IMR-90 (cell line): ENCODE measurements at regions not wholly inside any gene's neighbourhood (a gene's known extent, or its start where the extent isn't known, plus 50 kb on each side); places are given as distances from the start of the nearest gene placed in this dataset.

ENCODE experiments used
- ATAC-seq: fragments of 200-7000 bp; cut with Tn5 transposase; 2 replicates; pipeline ENCODE4 v1.9.1; 2020; ENCODE audit warnings: low read depth, mild to moderate bottlenecking, moderate library complexity
- BruUV-seq: library from RNA; stranded (reverse); fragments of 400-500 nt; replicated peaks from 2 replicates; lab custom pipeline; 2021; lab: Mats Ljungman, UMichigan
- CTCF ChIA-PET: fragments of 300-600 bp; formaldehyde crosslinking; extraction: SDS; loops from one replicate; lab custom pipeline; 2021; ENCODE audit warnings: antibody characterized with exemption; lab: Yijun Ruan, JAX
- POLR2A ChIA-PET: fragments of 300-600 bp; sonication (Branson Sonifier 250); formaldehyde crosslinking; loops from one replicate; lab custom pipeline; 2022; ENCODE audit warnings: antibody characterized with exemption; ENCODE audit not compliant: unreplicated experiment; lab: Charles Lee
- DNase-seq: peaks from one replicate; pipeline ENCODE4 v3.0.0; 2013
- H2AFZ ChIP-seq: replicated peaks from 2 replicates; pipeline ENCODE3; 2013; ENCODE audit warnings: low read length, mild to moderate bottlenecking; ENCODE audit not compliant: poor library complexity
- H2AK5ac ChIP-seq: 2 replicates; pipeline ENCODE4 v1.6.1; 2013; ENCODE audit warnings: low read depth, low read length, inconsistent platforms
- H2AK9ac ChIP-seq: replicated peaks from 2 replicates; pipeline ENCODE3; 2013; ENCODE audit warnings: mild to moderate bottlenecking, low read depth, low read length, moderate library complexity; ENCODE audit not compliant: poor library complexity
- H2BK120ac ChIP-seq: 2 replicates; pipeline ENCODE4 v1.6.1; 2013; ENCODE audit warnings: low read depth, low read length, inconsistent platforms
- H2BK15ac ChIP-seq: 3 replicates; pipeline ENCODE4 v1.6.1; 2013; ENCODE audit warnings: low read depth, low read length, inconsistent platforms
- H2BK20ac ChIP-seq: 2 replicates; pipeline ENCODE4 v1.6.1; 2013; ENCODE audit warnings: low read depth, mild to moderate bottlenecking, inconsistent platforms, low read length, moderate library complexity
- H2BK5ac ChIP-seq: 2 replicates; pipeline ENCODE4 v1.6.1; 2013; ENCODE audit warnings: mild to moderate bottlenecking, low read depth, low read length, inconsistent platforms; ENCODE audit not compliant: poor library complexity, severe bottlenecking
- H3K14ac ChIP-seq: replicated peaks from 2 replicates; pipeline ENCODE4 v1.6.1; 2013; ENCODE audit warnings: low read depth, low read length, inconsistent platforms
- H3K18ac ChIP-seq: 2 replicates; pipeline ENCODE4 v1.6.1; 2013; ENCODE audit warnings: low read depth, low read length, control low read depth
- H3K23ac ChIP-seq: 2 replicates; pipeline ENCODE4 v1.6.1; 2013; ENCODE audit warnings: low read depth, low read length, inconsistent platforms
- H3K27ac ChIP-seq: 2 replicates; pipeline ENCODE4 v1.5.1; 2013; ENCODE audit warnings: mild to moderate bottlenecking, control low read depth, low read length; ENCODE audit not compliant: insufficient read depth
- H3K27me3 ChIP-seq: 2 replicates; pipeline ENCODE4 v1.6.1; 2013; ENCODE audit warnings: low read length; ENCODE audit not compliant: control insufficient read depth, insufficient read depth
- H3K36me3 ChIP-seq: 2 replicates; pipeline ENCODE4 v1.6.1; 2013; ENCODE audit warnings: low read length, mixed read lengths; ENCODE audit not compliant: control insufficient read depth, insufficient read depth
- H3K4ac ChIP-seq: 2 replicates; pipeline ENCODE4 v1.6.1; 2013; ENCODE audit warnings: low read depth, low read length, inconsistent platforms
- H3K4me1 ChIP-seq: 2 replicates; pipeline ENCODE4 v1.6.1; 2013; ENCODE audit warnings: low read length, mixed read lengths; ENCODE audit not compliant: control insufficient read depth, insufficient read depth
- H3K4me2 ChIP-seq: 2 replicates; pipeline ENCODE4 v1.6.1; 2013; ENCODE audit warnings: low read depth, mild to moderate bottlenecking, control low read depth, low read length, moderate library complexity
- H3K4me3 ChIP-seq: 2 replicates; pipeline ENCODE4 v1.5.1; 2013; ENCODE audit warnings: low read depth, mild to moderate bottlenecking, control low read depth, low read length, moderate library complexity; ENCODE audit not compliant: insufficient read depth
- H3K56ac ChIP-seq: 2 replicates; pipeline ENCODE4 v1.6.1; 2013; ENCODE audit warnings: low read length, inconsistent platforms; ENCODE audit not compliant: insufficient read depth; ENCODE audit errors: extremely low read depth
- H3K79me1 ChIP-seq, 2 experiments: 2 replicates each; pipeline ENCODE4 v1.6.1; 2013; ENCODE audit warnings: low read length in 2 of 2, inconsistent platforms in 1 of 2, low read depth in 1 of 2
- H3K9ac ChIP-seq: 2 replicates; pipeline ENCODE4 v1.6.1; 2013; ENCODE audit warnings: low read depth, low read length, control low read depth
- H3K9me1 ChIP-seq: 2 replicates; pipeline ENCODE4 v1.6.1; 2013; ENCODE audit warnings: low read length, inconsistent platforms; ENCODE audit not compliant: insufficient read depth
- H3K9me3 ChIP-seq: 2 replicates; pipeline ENCODE4 v1.6.1; 2013; ENCODE audit warnings: low read length; ENCODE audit not compliant: control insufficient read depth, insufficient read depth
- H4K20me1 ChIP-seq: 2 replicates; pipeline ENCODE4 v1.6.1; 2013; ENCODE audit warnings: low read length, inconsistent platforms; ENCODE audit not compliant: insufficient read depth
- H4K5ac ChIP-seq: 2 replicates; pipeline ENCODE4 v1.6.1; 2013; ENCODE audit warnings: mild to moderate bottlenecking, low read depth, low read length, control low read depth
- H4K8ac ChIP-seq, 2 experiments: 2 replicates each; pipeline ENCODE4 v1.6.1; 2013; ENCODE audit warnings: low read depth in 2 of 2, low read length in 2 of 2, control low read depth in 1 of 2, inconsistent platforms in 1 of 2
- H4K91ac ChIP-seq: 2 replicates; pipeline ENCODE4 v1.6.1; 2013; ENCODE audit warnings: low read depth, low read length, inconsistent platforms; ENCODE audit not compliant: insufficient read depth
- BHLHE40 ChIP-seq: fragments of 150-350 bp; IDR thresholded peaks from 2 replicates; pipeline ENCODE4 v1.6.1; 2016; ENCODE audit warnings: mild to moderate bottlenecking, low read depth, low read length
- CEBPB ChIP-seq: IDR thresholded peaks from 2 replicates; pipeline ENCODE4 v1.6.1; 2012; ENCODE audit warnings: low read depth, low read length, improper control_type of control experiment
- CHD1 ChIP-seq: IDR thresholded peaks from 2 replicates; pipeline ENCODE4 v1.6.1; 2012; ENCODE audit warnings: low read depth, low read length, improper control_type of control experiment
- FOS ChIP-seq: fragments of 150-350 bp; IDR thresholded peaks from 2 replicates; pipeline ENCODE4 v1.6.1; 2016; ENCODE audit warnings: low read depth, low read length
- MAFK ChIP-seq: IDR thresholded peaks from 2 replicates; pipeline ENCODE4 v1.6.1; 2012; ENCODE audit warnings: low read depth, low read length, improper control_type of control experiment
- MAZ ChIP-seq: IDR thresholded peaks from 2 replicates; pipeline ENCODE4 v1.6.1; 2012; ENCODE audit warnings: low read depth, mild to moderate bottlenecking, low read length, improper control_type of control experiment, moderate library complexity, borderline replicate concordance
- MXI1 ChIP-seq: IDR thresholded peaks from 2 replicates; pipeline ENCODE4 v1.6.1; 2012; ENCODE audit warnings: low read depth, mild to moderate bottlenecking, low read length, moderate library complexity, borderline replicate concordance
- NFE2L2 ChIP-seq: fragments of 150-350 bp; IDR thresholded peaks from 2 replicates; pipeline ENCODE4 v1.6.1; 2016; ENCODE audit warnings: low read depth, mild to moderate bottlenecking, low read length
- POLR2A ChIP-seq: IDR thresholded peaks from 2 replicates; pipeline ENCODE4 v1.6.1; 2012; ENCODE audit warnings: mild to moderate bottlenecking, low read depth, low read length
- RAD21 ChIP-seq: IDR thresholded peaks from 2 replicates; pipeline ENCODE4 v1.6.1; 2012; ENCODE audit warnings: low read length, improper control_type of control experiment
- RCOR1 ChIP-seq: IDR thresholded peaks from 2 replicates; pipeline ENCODE4 v1.6.1; 2012; ENCODE audit warnings: mild to moderate bottlenecking, low read length, improper control_type of control experiment; ENCODE audit not compliant: insufficient replicate concordance
- RFX5 ChIP-seq: IDR thresholded peaks from 2 replicates; pipeline ENCODE4 v1.8.0; 2012; ENCODE audit warnings: low read depth, mild to moderate bottlenecking, low read length, moderate library complexity
- SMC3 ChIP-seq: fragments of 150-350 bp; IDR thresholded peaks from 2 replicates; pipeline ENCODE4 v1.6.1; 2016; ENCODE audit warnings: low read depth, mild to moderate bottlenecking, antibody characterized with exemption, low read length, moderate library complexity
- WGBS, 2 experiments: methylation state at CpG; one replicate each; pipeline versions ENCODE4 v1.1.5 to v1.1.7; 2013; ENCODE audit warnings: missing lambda C conversion rate in 2 of 2; ENCODE audit not compliant: insufficient read length in 1 of 2; ENCODE audit errors: extremely low coverage in 2 of 2; 5-methylcytosine and 5-hydroxymethylcytosine counted together
- dilution Hi-C: fragments of 300-500 bp; cut with HindIII; formaldehyde crosslinking; loops from one replicate; pipeline ENCODE4 v1.14.3; 2018; ENCODE audit warnings: low sequenced_read_pairs; ENCODE audit not compliant: unreplicated experiment
- in situ Hi-C: fragments of 300-500 bp; cut with MboI; formaldehyde crosslinking; loops from 3 replicates; pipeline ENCODE4 v1.14.3; 2019; ENCODE audit warnings: low sequenced_read_pairs, inconsistent platforms, mixed read lengths
- intact Hi-C: fragments of 100-400 bp; cut with micrococcal nuclease; formaldehyde crosslinking; loops from 2 replicates; pipeline ENCODE4 v1.10.0; 2022
- TF ChIP-seq, protein P1 (sequence below): conservative IDR thresholded peaks from 2 replicates; pipeline ENCODE4 v1.5.1; 2012; ENCODE audit warnings: mild to moderate bottlenecking, low read depth, low read length, improper control_type of control experiment
- TF ChIP-seq, protein P2 (sequence below): fragments of 150-350 bp; IDR thresholded peaks from 2 replicates; pipeline ENCODE4 v1.6.1; 2017; ENCODE audit warnings: mild to moderate bottlenecking, antibody characterized with exemption, low read length, low read depth
- TF ChIP-seq, protein P3 (sequence below): fragments of 150-350 bp; IDR thresholded peaks from 2 replicates; pipeline ENCODE4 v1.6.1; 2016; ENCODE audit warnings: low read depth, mild to moderate bottlenecking, low read length, moderate library complexity, borderline replicate concordance

DNA sequence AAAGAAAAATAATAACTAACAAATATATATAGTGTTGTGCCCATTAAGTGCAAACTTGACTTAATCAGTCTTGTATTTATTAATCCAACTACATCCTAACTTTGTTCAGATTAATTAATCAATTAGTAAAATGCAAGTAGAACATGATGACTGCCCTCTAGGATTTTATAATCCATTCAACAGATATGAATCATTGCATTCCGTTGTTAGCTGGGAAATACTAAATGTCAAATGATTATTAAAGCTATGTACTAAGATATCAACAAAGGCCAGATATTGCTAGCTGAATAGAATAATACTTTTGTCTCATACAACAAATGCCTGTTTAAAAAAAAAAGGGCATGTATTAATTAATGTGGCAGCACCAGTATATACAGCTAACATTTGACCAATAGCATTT, 1366.3 kb downstream of the STIM2 start:
- CTCF ChIA-PET: no interaction called here
- Histone ChIP-seq H2BK15ac (no peak overlapping the region), H3K9ac (no peak overlapping the region), H3K27ac (no peak overlapping the region), H3K56ac (no peak overlapping the region), H3K23ac (no peak overlapping the region), H2AFZ (no peak overlapping the region), H3K27me3 (no peaks in the 10 kb centered on the region), H3K9me1 (no peaks in the 10 kb centered on the region), H3K4me2 (no peak overlapping the region), H3K79me1 (no peaks in the 10 kb centered on the region), H4K8ac (no peak overlapping the region), H4K5ac (no peak overlapping the region), H4K91ac (no peak overlapping the region), H3K4ac (no peak overlapping the region), H3K36me3 (no peaks in the 10 kb centered on the region), H3K9me3 (no peaks in the 10 kb centered on the region), H3K18ac (no peak overlapping the region), H2BK120ac (no peak overlapping the region), H2AK9ac (no peak overlapping the region), H3K14ac (no peak overlapping the region), H3K4me3 (no peak overlapping the region), H4K20me1 (no peaks in the 10 kb centered on the region), H3K4me1 (peaks cover 7% of the 10 kb centered on the region; the same call in 1 of the 2 replicates), H2AK5ac (no peak overlapping the region), H2BK5ac (no peak overlapping the region), H2BK20ac (no peak overlapping the region)
- WGBS, 2 experiments: no CpG with 5 or more reads among the region's 1 CpG
- intact Hi-C loops (no loop called here), dilution Hi-C loops (no loop called here), in situ Hi-C loops (no loop called here)
- DNase-seq (no peak), ATAC-seq (no peak)
- TF ChIP-seq CEBPB (no peak), MAZ (no peak), RAD21 (no peak), NFE2L2 (no peak), CHD1 (no peak), MXI1 (no peak), FOS (no peak), BHLHE40 (no peak), RCOR1 (no peak), POLR2A (no peak), RFX5 (no peak), SMC3 (no peak), MAFK (no peak)
- TF ChIP-seq, protein P1, sequence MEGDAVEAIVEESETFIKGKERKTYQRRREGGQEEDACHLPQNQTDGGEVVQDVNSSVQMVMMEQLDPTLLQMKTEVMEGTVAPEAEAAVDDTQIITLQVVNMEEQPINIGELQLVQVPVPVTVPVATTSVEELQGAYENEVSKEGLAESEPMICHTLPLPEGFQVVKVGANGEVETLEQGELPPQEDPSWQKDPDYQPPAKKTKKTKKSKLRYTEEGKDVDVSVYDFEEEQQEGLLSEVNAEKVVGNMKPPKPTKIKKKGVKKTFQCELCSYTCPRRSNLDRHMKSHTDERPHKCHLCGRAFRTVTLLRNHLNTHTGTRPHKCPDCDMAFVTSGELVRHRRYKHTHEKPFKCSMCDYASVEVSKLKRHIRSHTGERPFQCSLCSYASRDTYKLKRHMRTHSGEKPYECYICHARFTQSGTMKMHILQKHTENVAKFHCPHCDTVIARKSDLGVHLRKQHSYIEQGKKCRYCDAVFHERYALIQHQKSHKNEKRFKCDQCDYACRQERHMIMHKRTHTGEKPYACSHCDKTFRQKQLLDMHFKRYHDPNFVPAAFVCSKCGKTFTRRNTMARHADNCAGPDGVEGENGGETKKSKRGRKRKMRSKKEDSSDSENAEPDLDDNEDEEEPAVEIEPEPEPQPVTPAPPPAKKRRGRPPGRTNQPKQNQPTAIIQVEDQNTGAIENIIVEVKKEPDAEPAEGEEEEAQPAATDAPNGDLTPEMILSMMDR: no peak
- TF ChIP-seq, protein P2, sequence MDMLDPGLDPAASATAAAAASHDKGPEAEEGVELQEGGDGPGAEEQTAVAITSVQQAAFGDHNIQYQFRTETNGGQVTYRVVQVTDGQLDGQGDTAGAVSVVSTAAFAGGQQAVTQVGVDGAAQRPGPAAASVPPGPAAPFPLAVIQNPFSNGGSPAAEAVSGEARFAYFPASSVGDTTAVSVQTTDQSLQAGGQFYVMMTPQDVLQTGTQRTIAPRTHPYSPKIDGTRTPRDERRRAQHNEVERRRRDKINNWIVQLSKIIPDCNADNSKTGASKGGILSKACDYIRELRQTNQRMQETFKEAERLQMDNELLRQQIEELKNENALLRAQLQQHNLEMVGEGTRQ: no peak
- TF ChIP-seq, protein P3, sequence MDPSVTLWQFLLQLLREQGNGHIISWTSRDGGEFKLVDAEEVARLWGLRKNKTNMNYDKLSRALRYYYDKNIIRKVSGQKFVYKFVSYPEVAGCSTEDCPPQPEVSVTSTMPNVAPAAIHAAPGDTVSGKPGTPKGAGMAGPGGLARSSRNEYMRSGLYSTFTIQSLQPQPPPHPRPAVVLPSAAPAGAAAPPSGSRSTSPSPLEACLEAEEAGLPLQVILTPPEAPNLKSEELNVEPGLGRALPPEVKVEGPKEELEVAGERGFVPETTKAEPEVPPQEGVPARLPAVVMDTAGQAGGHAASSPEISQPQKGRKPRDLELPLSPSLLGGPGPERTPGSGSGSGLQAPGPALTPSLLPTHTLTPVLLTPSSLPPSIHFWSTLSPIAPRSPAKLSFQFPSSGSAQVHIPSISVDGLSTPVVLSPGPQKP: no peak
- POLR2A ChIA-PET: no interaction called here
- no TSS peak for BruUV-seq
